HuH-7 (cell line): ENCODE measurements at regions not wholly inside any gene's neighbourhood (a gene's known extent, or its start where the extent isn't known, plus 50 kb on each side); places are given as distances from the start of the nearest gene placed in this dataset.

Experiments used
- DNase-seq: peaks from one replicate; pipeline ENCODE4 v3.0.0; 2011; ENCODE audit warnings: low spot score

GRCh38 chr3:77868725-77869124 is 828.8 kb downstream of the ROBO2 start:
- no peak for DNase-seq

GRCh38 chr3:77869423-77869822 is 829.5 kb downstream of the ROBO2 start:
- DNase-seq, result no peak

GRCh38 chr3:77871436-77871835 is 831.5 kb downstream of the ROBO2 start:
- no peak for DNase-seq

- DNase-seq, result no peak
Measured at GRCh38 chr3:77873598-77873997, 833.7 kb downstream of the ROBO2 start.

- DNase-seq, result no peak
Measured at GRCh38 chr3:77885381-77885780, 845.5 kb downstream of the ROBO2 start.

- no peak for DNase-seq
Measured at GRCh38 chr3:77887611-77888010, 847.7 kb downstream of the ROBO2 start.

GRCh38 chr3:77889616-77890015 is 849.7 kb downstream of the ROBO2 start:
- no peak for DNase-seq

GRCh38 chr3:77898621-77899020 is 858.7 kb downstream of the ROBO2 start:
- DNase-seq, result no peak

- DNase-seq, result no peak
Measured at GRCh38 chr3:77902675-77903074, 862.8 kb downstream of the ROBO2 start.

- DNase-seq, result no peak
Measured at GRCh38 chr3:77906102-77906709, 866.3 kb downstream of the ROBO2 start.

- DNase-seq, result no peak
Measured at GRCh38 chr3:77913524-77914174, 873.8 kb downstream of the ROBO2 start.

- DNase-seq, result no peak
Measured at GRCh38 chr3:77915336-77915735, 875.4 kb downstream of the ROBO2 start.

GRCh38 chr3:77917225-77917624 is 877.3 kb downstream of the ROBO2 start:
- no peak for DNase-seq

- no peak for DNase-seq
Measured at GRCh38 chr3:77919244-77919643, 879.3 kb downstream of the ROBO2 start.

- no peak for DNase-seq
Measured at GRCh38 chr3:77931255-77932009, 891.5 kb downstream of the ROBO2 start.

- DNase-seq, result no peak
Measured at GRCh38 chr3:77932926-77933325, 893.0 kb downstream of the ROBO2 start.

GRCh38 chr3:77933926-77934325 is 894.0 kb downstream of the ROBO2 start:
- no peak for DNase-seq

- DNase-seq, result no peak
Measured at GRCh38 chr3:77935418-77935817, 895.5 kb downstream of the ROBO2 start.

- DNase-seq, result no peak
Measured at GRCh38 chr3:77939726-77940125, 899.8 kb downstream of the ROBO2 start.

- DNase-seq, result no peak
Measured at GRCh38 chr3:77943598-77943997, 903.7 kb downstream of the ROBO2 start.

- DNase-seq, result no peak
Measured at GRCh38 chr3:77945320-77945719, 905.4 kb downstream of the ROBO2 start.

- no peak for DNase-seq
Measured at GRCh38 chr3:77947671-77948070, 907.8 kb downstream of the ROBO2 start.

- no peak for DNase-seq
Measured at GRCh38 chr3:77967621-77968020, 927.7 kb downstream of the ROBO2 start.
